K562 (cell line): ENCODE measurements at regions not wholly inside any gene's neighbourhood (a gene's known extent, or its start where the extent isn't known, plus 50 kb on each side); places are given as distances from the start of the nearest gene placed in this dataset.

ENCODE experiments used
- HSF4 ChIP-seq: fragments of 250-450 bp; sonication (Bioruptor Pico); IDR thresholded peaks from 2 replicates; pipeline ENCODE4 v2.1.2; 2022; ENCODE audit warnings: mild to moderate bottlenecking, moderate library complexity, borderline replicate concordance
- SREBF2 ChIP-seq: sonication (generic); formaldehyde crosslinking; IDR thresholded peaks from 2 replicates; pipeline ENCODE4 v1.4.0; 2020; ENCODE audit warnings: mild to moderate bottlenecking, missing genetic modification reagents
- TAF15 ChIP-seq: fragments of 200-400 bp; formaldehyde crosslinking; IDR thresholded peaks from 2 replicates; pipeline ENCODE4 v1.6.1; 2017; ENCODE audit warnings: mild to moderate bottlenecking, low read depth, low read length, moderate library complexity
- TARDBP ChIP-seq: fragments of 450-650 bp; IDR thresholded peaks from 2 replicates; pipeline ENCODE4 v1.6.1; 2016
- ZKSCAN8 ChIP-seq: fragments of 200-800 bp; sonication (Bioruptor generic); IDR thresholded peaks from 2 replicates; pipeline ENCODE4 v1.6.1; 2016; ENCODE audit warnings: missing genetic modification characterization, missing compliant biosample characterization
- ZNF174 ChIP-seq: fragments of 250-450 bp; sonication (Bioruptor Pico); IDR thresholded peaks from 2 replicates; pipeline ENCODE4 v1.4.0; 2020; ENCODE audit warnings: mild to moderate bottlenecking
- ZNF507 ChIP-seq: conservative IDR thresholded peaks from 2 replicates; pipeline ENCODE4 v1.6.1; 2017; ENCODE audit warnings: missing genetic modification characterization, missing compliant biosample characterization

DNA sequence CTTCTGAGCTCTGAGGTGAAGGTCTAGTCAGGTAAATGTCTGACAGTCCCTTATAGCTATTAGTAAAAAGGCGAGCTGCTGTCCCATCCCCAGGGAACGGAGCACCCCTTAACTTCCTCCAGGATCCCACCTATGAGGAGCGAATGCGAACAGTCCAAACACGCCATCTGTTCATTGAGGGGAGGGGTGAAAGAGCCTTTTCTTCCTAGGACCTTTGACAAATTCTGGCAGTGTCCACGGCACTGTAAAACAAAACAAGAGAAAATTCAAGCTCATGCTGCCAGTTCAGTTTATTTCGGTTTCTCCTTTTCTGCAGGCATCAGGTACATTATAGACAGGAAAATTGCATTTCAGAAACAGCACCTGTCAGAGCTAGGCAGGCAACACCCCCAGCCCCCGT is 253.8 kb upstream of the CADM1 start:
- TF ChIP-seq ZNF507 (no peak), SREBF2 (CRISPR knock-in tag) (no peak), TAF15 (no peak), HSF4 (no peak), TARDBP (no peak), ZNF174 (CRISPR knock-in tag) (no peak), ZKSCAN8 (CRISPR knock-in tag) (no peak)
